OCI-LY1 (cell line): ENCODE measurements at regions not wholly inside any gene's neighbourhood (a gene's known extent, or its start where the extent isn't known, plus 50 kb on each side); places are given as distances from the start of the nearest gene placed in this dataset.

Experiments used
- CTCF ChIP-seq: fragments of 200-600 bp; sonication (generic), shearing (Covaris generic); IDR thresholded peaks from 2 replicates; pipeline ENCODE4 v1.5.1; 2017; ENCODE audit warnings: mild to moderate bottlenecking, antibody characterized with exemption, low read length, moderate library complexity, mixed read lengths
- EZH2 ChIP-seq: fragments of 200-600 bp; sonication (generic), shearing (Covaris generic); IDR thresholded peaks from 2 replicates; pipeline ENCODE4 v1.8.0; 2017; ENCODE audit warnings: borderline replicate concordance, mixed run types, mild to moderate bottlenecking, antibody characterized with exemption, low read length, moderate library complexity, mixed read lengths

GRCh38 chr3:153885359-153885758 is 235.8 kb upstream of the ARHGEF26 start:
- no peak for TF ChIP-seq CTCF
- TF ChIP-seq EZH2, result no peak
